H9 (cell line): ENCODE measurements at regions not wholly inside any gene's neighbourhood (a gene's known extent, or its start where the extent isn't known, plus 50 kb on each side); places are given as distances from the start of the nearest gene placed in this dataset.

Experiments used
- DNase-seq: peaks from one replicate; pipeline ENCODE4 v3.0.0-alpha.2; 2017
- H2AFZ ChIP-seq: one replicate; pipeline ENCODE4 v1.6.1; 2013; ENCODE audit warnings: mild to moderate bottlenecking, low read length, control low read depth, moderate library complexity
- H2AK5ac ChIP-seq: 2 replicates; pipeline ENCODE4 v1.6.1; 2013; ENCODE audit warnings: low read length, control low read depth, mixed read lengths; ENCODE audit not compliant: insufficient read length
- H2BK120ac ChIP-seq: one replicate; pipeline ENCODE4 v1.6.1; 2013; ENCODE audit warnings: low read depth, mild to moderate bottlenecking, low read length, control low read depth, inconsistent platforms; ENCODE audit not compliant: poor library complexity, severe bottlenecking
- H2BK12ac ChIP-seq: 2 replicates; pipeline ENCODE4 v1.6.1; 2013; ENCODE audit warnings: low read length, control low read depth, mixed read lengths, low read depth; ENCODE audit not compliant: insufficient read length
- H2BK15ac ChIP-seq: 2 replicates; pipeline ENCODE4 v1.6.1; 2013; ENCODE audit warnings: low read depth, low read length, control low read depth
- H2BK20ac ChIP-seq: one replicate; pipeline ENCODE4 v1.6.1; 2013; ENCODE audit warnings: low read depth, mild to moderate bottlenecking, low read length, control low read depth, inconsistent platforms; ENCODE audit not compliant: poor library complexity, severe bottlenecking
- H2BK5ac ChIP-seq: 2 replicates; pipeline ENCODE4 v1.6.1; 2013; ENCODE audit warnings: low read length, control low read depth, mixed read lengths; ENCODE audit not compliant: insufficient read length
- H3K14ac ChIP-seq: 2 replicates; pipeline ENCODE4 v1.6.1; 2013; ENCODE audit warnings: low read length, control low read depth; ENCODE audit not compliant: insufficient read depth
- H3K18ac ChIP-seq: 2 replicates; pipeline ENCODE4 v1.6.1; 2013; ENCODE audit warnings: low read depth, mild to moderate bottlenecking, mixed read lengths, low read length, control low read depth; ENCODE audit not compliant: insufficient read length
- H3K23ac ChIP-seq: 2 replicates; pipeline ENCODE4 v1.6.1; 2013; ENCODE audit warnings: low read length, control low read depth, mixed read lengths, low read depth; ENCODE audit not compliant: insufficient read length
- H3K23me2 ChIP-seq: 2 replicates; pipeline ENCODE4 v1.6.1; 2013; ENCODE audit warnings: low read depth, mild to moderate bottlenecking, mixed read lengths, low read length, control low read depth; ENCODE audit not compliant: insufficient read length, poor library complexity, severe bottlenecking
- H3K27ac ChIP-seq: 2 replicates; pipeline ENCODE4 v1.5.1; 2013; ENCODE audit warnings: low read length, control low read depth, mixed read lengths, low read depth; ENCODE audit not compliant: insufficient read length
- H3K27me3 ChIP-seq: 2 replicates; pipeline ENCODE4 v1.6.1; 2013; ENCODE audit warnings: low read length, control low read depth, inconsistent platforms; ENCODE audit not compliant: insufficient read depth
- H3K4ac ChIP-seq: 2 replicates; pipeline ENCODE4 v1.6.1; 2013; ENCODE audit warnings: low read depth, mild to moderate bottlenecking, control low read depth, inconsistent platforms, low read length, moderate library complexity
- H3K4me1 ChIP-seq: 2 replicates; pipeline ENCODE4 v1.6.1; 2013; ENCODE audit warnings: low read length, control low read depth, inconsistent platforms; ENCODE audit not compliant: insufficient read depth
- H3K4me2 ChIP-seq: 2 replicates; pipeline ENCODE4 v1.6.1; 2013; ENCODE audit warnings: low read length, control low read depth, mixed read lengths; ENCODE audit not compliant: insufficient read length, insufficient read depth
- H3K56ac ChIP-seq: 2 replicates; pipeline ENCODE4 v1.6.1; 2013; ENCODE audit warnings: low read depth, mild to moderate bottlenecking, mixed read lengths, low read length, control low read depth; ENCODE audit not compliant: insufficient read length
- H3K79me1 ChIP-seq: 2 replicates; pipeline ENCODE4 v1.6.1; 2013; ENCODE audit warnings: low read depth, mild to moderate bottlenecking, moderate library complexity, low read length, control low read depth, inconsistent platforms; ENCODE audit not compliant: insufficient read depth, poor library complexity, severe bottlenecking
- H3K79me2 ChIP-seq: 2 replicates; pipeline ENCODE4 v1.6.1; 2013; ENCODE audit warnings: low read length, control low read depth, inconsistent platforms; ENCODE audit not compliant: insufficient read depth
- H3K9ac ChIP-seq: 2 replicates; pipeline ENCODE4 v1.6.1; 2013; ENCODE audit warnings: low read length, control low read depth, mixed read lengths; ENCODE audit not compliant: insufficient read length; ENCODE audit errors: extremely low read depth
- H3K9me3 ChIP-seq: one replicate; pipeline ENCODE4 v1.6.1; 2013; ENCODE audit warnings: low read depth, low read length, inconsistent platforms; ENCODE audit not compliant: control insufficient read depth
- H3T11ph ChIP-seq: one replicate; pipeline ENCODE4 v1.6.1; 2013; ENCODE audit warnings: mild to moderate bottlenecking, low read length, control low read depth, inconsistent platforms
- H4K20me1 ChIP-seq: one replicate; pipeline ENCODE4 v1.6.1; 2013; ENCODE audit not compliant: control insufficient read depth, insufficient read length, insufficient read depth
- H4K5ac ChIP-seq: 2 replicates; pipeline ENCODE4 v1.6.1; 2013; ENCODE audit warnings: low read depth, mild to moderate bottlenecking, mixed read lengths, low read length, control low read depth; ENCODE audit not compliant: insufficient read length
- H4K8ac ChIP-seq: replicated peaks from 2 replicates; pipeline ENCODE4 v1.6.1; 2013; ENCODE audit warnings: low read length, control low read depth, mixed read lengths, low read depth; ENCODE audit not compliant: insufficient read length
- H4K91ac ChIP-seq: 2 replicates; pipeline ENCODE4 v1.6.1; 2013; ENCODE audit warnings: low read depth, mild to moderate bottlenecking, moderate library complexity, mixed read lengths, low read length, control low read depth; ENCODE audit not compliant: insufficient read length
- H3K27ac Mint-ChIP-seq, 3 experiments: 2 replicates in 2 of 3; 3 replicates in 1 of 3; pipeline ENCODE4 v1.8.0; 2020 to 2021; ENCODE audit warnings: mixed read lengths in 3 of 3, mild to moderate bottlenecking in 1 of 3, moderate library complexity in 1 of 3
- H3K27me3 Mint-ChIP-seq: 2 replicates; pipeline ENCODE4 v1.8.0; 2021; ENCODE audit warnings: low read depth, mild to moderate bottlenecking, moderate library complexity, mixed read lengths
- H3K36me3 Mint-ChIP-seq, 3 experiments: 2 replicates in 2 of 3; 3 replicates in 1 of 3; pipeline ENCODE4 v1.8.0; 2020 to 2021; ENCODE audit warnings: low read depth in 3 of 3, mixed read lengths in 3 of 3; ENCODE audit not compliant: insufficient read depth in 1 of 3
- H3K4me1 Mint-ChIP-seq, 2 experiments: 2 replicates each; pipeline ENCODE4 v1.8.0; 2020; ENCODE audit warnings: mixed read lengths in 2 of 2
- H3K4me3 Mint-ChIP-seq, 2 experiments: 2 replicates in 1 of 2; 3 replicates in 1 of 2; pipeline ENCODE4 v1.8.0; 2020 to 2021; ENCODE audit warnings: mild to moderate bottlenecking in 2 of 2, mixed read lengths in 2 of 2, moderate library complexity in 1 of 2
- H3K9me3 Mint-ChIP-seq, 2 experiments: 2 replicates in 1 of 2; 3 replicates in 1 of 2; pipeline ENCODE4 v1.8.0; 2020; ENCODE audit warnings: mild to moderate bottlenecking in 2 of 2, mixed read lengths in 2 of 2, moderate library complexity in 1 of 2
- WGBS: extraction: QIAGEN DNeasy Blood & Tissue Kit; methylation state at CpG from one replicate; pipeline ENCODE4 v1.1.7; 2013; ENCODE audit warnings: missing lambda C conversion rate, low lambda C conversion rate, mixed read lengths; ENCODE audit not compliant: insufficient read length; ENCODE audit errors: extremely low coverage; 5-methylcytosine and 5-hydroxymethylcytosine counted together
- TF ChIP-seq, protein P1 (sequence below): fragments of 200-600 bp; sonication (generic); conservative IDR thresholded peaks from 3 replicates; pipeline ENCODE4 v1.8.0; 2021; ENCODE audit warnings: antibody characterized with exemption, mild to moderate bottlenecking

DNA sequence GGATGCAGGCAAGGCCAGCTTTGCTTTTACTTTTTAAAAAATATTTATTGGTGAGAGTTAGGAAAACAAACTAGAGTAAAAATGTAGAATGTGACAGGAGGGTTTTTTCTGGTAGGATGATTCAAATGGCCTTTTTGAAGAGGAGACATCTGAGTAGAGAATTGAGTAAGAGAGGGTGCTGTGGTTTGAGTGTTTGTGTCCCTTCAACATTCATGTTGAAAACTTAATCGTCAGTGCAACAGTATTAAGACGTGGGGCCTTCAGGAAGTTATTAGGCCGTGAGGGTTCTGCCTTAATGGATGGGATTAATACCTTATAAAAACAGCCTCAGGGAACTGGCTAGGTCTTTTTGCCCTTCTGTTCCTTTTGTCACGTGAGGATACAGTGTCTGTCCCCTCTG, 288.8 kb upstream of the C11orf87 start:
- H2AK5ac ChIP-seq = no peak overlapping the region
- H3T11ph ChIP-seq = no peak overlapping the region
- no peak overlapping the region for H3K27ac Mint-ChIP-seq
- H4K8ac ChIP-seq = no peak overlapping the region
- peaks cover 9% of the 10 kb centered on the region; the same call in 1 of the 2 replicates for H3K4me1 ChIP-seq
- H2BK5ac ChIP-seq = no peak overlapping the region
- H3K27ac ChIP-seq = no peak overlapping the region
- H3K4ac ChIP-seq = no peak overlapping the region
- H2AFZ ChIP-seq = no peak overlapping the region
- H3K27me3 Mint-ChIP-seq = peaks cover 6% of the 10 kb centered on the region
- no peak overlapping the region for H3K18ac ChIP-seq
- TF ChIP-seq, protein P1, sequence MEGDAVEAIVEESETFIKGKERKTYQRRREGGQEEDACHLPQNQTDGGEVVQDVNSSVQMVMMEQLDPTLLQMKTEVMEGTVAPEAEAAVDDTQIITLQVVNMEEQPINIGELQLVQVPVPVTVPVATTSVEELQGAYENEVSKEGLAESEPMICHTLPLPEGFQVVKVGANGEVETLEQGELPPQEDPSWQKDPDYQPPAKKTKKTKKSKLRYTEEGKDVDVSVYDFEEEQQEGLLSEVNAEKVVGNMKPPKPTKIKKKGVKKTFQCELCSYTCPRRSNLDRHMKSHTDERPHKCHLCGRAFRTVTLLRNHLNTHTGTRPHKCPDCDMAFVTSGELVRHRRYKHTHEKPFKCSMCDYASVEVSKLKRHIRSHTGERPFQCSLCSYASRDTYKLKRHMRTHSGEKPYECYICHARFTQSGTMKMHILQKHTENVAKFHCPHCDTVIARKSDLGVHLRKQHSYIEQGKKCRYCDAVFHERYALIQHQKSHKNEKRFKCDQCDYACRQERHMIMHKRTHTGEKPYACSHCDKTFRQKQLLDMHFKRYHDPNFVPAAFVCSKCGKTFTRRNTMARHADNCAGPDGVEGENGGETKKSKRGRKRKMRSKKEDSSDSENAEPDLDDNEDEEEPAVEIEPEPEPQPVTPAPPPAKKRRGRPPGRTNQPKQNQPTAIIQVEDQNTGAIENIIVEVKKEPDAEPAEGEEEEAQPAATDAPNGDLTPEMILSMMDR = no peak
- no CpG with 5 or more reads among the region's 4 CpGs for WGBS
- H3K9me3 Mint-ChIP-seq = peaks cover 0 to 2% of the 10 kb centered on the region in 2 experiments; a peak in 2 of 5 replicates
- no peaks in the 10 kb centered on the region for H3K27me3 ChIP-seq
- no peak overlapping the region for H3K9ac ChIP-seq
- DNase-seq = no peak
- no peak overlapping the region for H3K23ac ChIP-seq
- no peaks in the 10 kb centered on the region for H3K9me3 ChIP-seq
- H3K79me2 ChIP-seq = no peaks in the 10 kb centered on the region
- no peak overlapping the region for H3K56ac ChIP-seq
- no peak overlapping the region for H3K4me3 Mint-ChIP-seq
- peaks cover 0 to 4% (median 0%) of the 10 kb centered on the region in 3 experiments; a peak in 1 of 7 replicates for H3K36me3 Mint-ChIP-seq
- H3K4me1 Mint-ChIP-seq = peaks cover 21 to 30% of the 10 kb centered on the region in 2 experiments
- H4K20me1 ChIP-seq = no peaks in the 10 kb centered on the region
- no peak overlapping the region for H2BK20ac ChIP-seq
- no peaks in the 10 kb centered on the region for H3K23me2 ChIP-seq
- no peak overlapping the region for H2BK120ac ChIP-seq
- H3K14ac ChIP-seq = no peak overlapping the region
- no peak overlapping the region for H3K4me2 ChIP-seq
- H3K79me1 ChIP-seq = no peaks in the 10 kb centered on the region
- no peak overlapping the region for H4K5ac ChIP-seq
- H4K91ac ChIP-seq = no peak overlapping the region
- H2BK15ac ChIP-seq = no peak overlapping the region
- no peak overlapping the region for H2BK12ac ChIP-seq
